Inferior parietal cortex (tissue), 1 donor: ENCODE measurements at regions not wholly inside any gene's neighbourhood (a gene's known extent, or its start where the extent isn't known, plus 50 kb on each side); places are given as distances from the start of the nearest gene placed in this dataset.

ENCODE experiments used
- DNase-seq: peaks from one replicate; pipeline ENCODE4 v3.0.0-alpha.2; 2016; ENCODE audit errors: extremely low spot score

DNA sequence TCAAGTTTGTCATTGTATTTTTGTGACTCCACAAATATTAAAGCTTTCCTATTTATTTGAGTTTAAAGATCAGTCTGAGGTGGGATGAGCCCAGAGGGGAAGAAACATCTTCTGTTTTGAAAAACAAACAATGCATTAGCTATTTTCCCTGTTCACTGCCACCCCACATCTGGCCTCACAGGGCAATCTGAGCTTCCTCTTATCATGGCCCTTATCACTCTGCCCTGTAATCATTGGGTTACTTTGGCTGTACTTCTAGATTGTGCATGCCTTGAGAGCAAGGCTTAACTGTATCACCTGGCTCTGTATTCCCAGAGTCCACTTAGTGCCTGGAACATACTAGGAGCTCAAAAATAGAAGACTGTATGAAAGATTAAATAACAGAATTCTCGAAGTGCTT lies 241.6 kb upstream of the NT5C1B start:
- DNase-seq = no peak

DNA sequence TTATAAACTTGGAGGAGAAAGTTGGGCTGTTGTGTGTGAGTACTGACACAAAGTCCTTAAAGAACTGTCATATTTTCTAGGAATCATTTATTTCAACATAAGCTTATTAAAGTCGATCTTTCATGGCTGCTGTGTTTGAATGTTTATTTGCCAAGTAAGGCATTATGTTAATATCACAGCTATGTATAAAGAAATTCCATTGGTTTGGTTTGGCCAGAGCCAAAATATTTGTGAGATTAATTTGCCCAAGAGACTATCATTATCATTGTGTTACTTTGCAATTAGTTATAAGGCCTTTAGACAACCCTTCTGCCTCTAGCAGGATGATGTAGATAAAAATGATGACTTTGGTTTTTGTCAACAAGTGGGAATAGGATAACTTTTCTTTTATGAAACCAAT lies 240.6 kb upstream of the NT5C1B start:
- DNase-seq = no peak

DNA sequence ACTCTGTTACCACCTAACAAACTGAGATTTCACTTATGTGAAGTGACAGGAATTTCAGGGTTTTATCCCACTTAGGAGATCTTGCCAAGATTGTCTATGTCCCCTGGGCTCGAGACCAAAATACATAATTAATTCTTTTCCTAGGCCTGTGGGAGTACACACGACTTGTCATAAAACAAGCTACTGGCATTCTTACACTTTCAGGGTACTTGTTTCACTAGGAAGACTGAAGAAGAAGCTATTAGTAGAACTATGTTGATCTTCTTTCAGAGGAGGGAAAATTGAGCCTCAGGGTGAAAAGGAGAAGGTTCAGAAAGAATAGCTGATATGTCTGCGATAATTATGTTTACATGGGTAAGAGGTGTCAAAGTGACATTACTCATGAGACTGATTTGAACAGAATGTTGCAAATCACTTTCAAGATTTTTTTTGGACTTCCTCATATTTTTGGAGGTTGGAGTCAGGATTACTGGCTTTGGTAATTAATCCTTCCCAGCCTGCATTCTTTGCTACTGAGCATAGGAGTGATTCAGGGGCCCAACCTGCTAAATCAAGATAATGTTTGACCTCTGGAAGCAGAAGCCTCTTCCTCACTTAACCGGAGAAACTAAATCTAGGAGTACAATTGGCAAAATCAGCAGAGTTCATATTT lies 240.0 kb upstream of the NT5C1B start:
- no peak for DNase-seq

DNA sequence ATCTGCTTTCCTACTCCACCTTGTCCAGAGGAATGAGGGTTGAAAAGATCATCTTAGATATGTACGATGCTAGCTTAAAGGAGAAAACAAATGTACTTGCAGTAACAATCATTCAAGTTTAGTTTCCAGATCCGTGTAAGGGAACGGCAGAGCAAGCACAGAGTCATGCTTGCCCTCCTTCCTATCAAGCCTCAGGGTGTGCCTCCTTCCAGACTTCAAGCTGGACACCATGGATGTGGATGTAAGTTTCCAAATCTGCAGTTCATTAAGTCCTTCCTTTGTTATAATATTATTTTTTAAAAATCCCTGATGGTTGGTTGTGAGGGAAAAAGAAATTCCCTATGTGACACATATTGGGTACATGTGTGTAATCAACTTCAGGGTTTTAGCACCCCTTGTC lies 238.9 kb upstream of the NT5C1B start:
- no peak for DNase-seq

DNA sequence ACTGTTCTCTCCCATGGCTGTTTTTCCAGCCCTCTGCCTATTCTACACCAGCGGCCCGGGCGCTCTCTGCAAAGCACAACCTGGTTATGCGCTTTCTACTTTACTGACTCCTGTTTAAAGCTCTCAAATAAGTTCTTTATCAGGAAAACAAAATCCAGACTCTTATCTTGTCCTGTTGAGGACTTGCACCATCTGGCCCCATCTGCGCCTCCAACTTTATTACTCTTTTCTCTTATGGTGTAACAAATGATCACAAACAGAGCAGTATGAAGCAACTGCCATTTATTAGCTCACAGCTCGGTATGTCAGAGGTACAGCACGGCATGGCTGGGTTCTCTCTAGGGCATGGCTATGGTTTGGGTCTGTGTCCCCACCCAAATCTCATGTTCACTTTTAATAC lies 236.5 kb upstream of the NT5C1B start:
- no peak for DNase-seq

DNA sequence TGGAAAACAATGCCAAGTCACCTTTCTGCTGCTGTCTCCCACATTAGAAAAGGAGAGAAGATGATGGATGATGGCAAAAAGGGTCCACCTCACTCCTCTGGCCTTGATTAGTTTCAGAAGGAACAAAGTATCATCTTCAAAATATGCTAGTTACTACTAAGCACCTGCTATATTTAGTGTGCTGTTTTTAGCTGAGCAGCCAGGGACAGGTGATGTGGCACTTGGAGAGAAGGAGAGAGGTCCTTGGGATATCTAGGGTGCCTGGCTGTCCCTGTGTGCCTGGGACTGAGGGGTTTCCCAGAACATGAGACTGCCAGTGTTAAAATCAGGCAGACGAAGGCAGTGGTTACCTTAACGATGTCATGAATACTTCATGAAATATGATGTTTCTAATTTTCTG lies 235.5 kb upstream of the NT5C1B start:
- no peak for DNase-seq

DNA sequence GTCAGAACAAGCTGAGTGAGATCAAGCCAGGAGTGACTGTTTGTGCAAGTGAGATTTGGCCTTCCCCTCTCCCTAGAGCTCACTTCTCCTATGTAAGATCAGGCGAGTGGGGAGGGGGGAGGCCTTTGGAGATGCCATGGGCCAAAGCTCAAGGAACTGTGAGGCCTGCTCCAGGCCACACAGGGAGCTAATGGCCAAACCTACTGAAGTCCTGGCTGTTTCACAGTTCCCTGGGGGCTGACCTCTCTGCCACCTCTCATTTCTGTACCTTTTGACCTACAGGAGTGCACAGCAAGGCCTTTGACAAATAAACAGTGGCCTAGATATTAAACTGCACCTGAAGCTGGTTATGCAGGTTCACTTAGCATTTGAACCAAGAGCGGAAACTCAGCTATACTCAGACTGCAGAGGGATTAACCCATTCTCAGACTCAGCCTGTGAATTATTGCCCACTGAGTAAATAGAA lies 235.0 kb upstream of the NT5C1B start:
- DNase-seq = no peak

DNA sequence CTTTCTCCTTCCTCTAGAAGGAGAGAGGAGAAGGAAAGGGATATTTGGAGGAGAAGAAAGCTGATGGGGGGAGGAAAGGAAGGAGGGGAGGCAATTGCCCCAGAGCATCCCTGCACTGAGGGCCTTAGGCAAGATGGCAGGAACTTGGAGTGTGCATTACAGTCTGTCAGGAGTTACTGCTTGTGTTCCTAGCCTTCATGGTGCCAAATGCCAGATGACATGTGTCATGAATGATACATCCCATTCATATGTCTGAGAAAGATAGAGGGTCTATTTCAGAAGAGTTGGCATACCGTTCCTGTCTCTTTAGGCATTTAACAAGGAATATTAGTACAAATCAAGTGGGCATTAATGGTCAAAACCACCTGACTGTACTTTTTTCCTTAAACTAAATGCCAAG lies 232.1 kb upstream of the NT5C1B start:
- DNase-seq = no peak

DNA sequence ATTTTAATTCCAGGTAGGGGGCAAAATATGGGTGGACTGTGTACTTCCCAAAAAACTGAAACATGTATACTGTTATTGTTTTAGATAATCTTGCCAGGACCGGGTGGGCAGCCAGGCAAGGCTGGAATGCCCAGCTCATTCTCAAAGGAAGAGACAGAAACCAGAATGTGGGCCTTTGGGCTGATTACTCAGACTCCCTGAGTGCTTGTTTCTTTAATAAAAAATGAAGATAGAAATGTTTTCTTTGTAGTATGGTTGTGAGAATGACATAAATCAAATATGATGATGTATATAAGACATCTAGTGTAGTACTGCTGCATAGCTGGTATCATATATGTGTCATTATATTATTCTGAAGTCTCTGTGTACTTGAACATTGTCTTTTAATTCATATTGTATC lies 231.6 kb upstream of the NT5C1B start:
- no peak for DNase-seq

DNA sequence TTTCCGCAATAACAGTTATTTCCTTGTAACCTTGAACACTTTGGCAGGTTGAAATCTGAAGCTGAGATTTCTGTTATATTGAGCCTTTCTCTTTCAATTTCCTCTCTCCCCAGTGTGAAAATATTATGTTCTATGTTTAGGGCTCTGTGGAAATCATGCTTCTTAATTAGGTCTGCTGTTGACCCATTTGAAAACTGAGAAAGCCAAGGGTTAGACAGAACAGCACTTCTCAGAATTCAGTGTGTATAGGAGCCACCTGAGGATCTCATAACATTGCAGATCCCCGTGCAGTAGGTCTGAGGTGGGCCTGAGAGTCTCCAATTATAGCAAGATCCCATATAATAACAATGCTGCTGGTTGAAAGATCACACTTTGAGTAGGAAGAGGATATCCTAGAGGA lies 230.2 kb upstream of the NT5C1B start:
- no peak for DNase-seq

DNA sequence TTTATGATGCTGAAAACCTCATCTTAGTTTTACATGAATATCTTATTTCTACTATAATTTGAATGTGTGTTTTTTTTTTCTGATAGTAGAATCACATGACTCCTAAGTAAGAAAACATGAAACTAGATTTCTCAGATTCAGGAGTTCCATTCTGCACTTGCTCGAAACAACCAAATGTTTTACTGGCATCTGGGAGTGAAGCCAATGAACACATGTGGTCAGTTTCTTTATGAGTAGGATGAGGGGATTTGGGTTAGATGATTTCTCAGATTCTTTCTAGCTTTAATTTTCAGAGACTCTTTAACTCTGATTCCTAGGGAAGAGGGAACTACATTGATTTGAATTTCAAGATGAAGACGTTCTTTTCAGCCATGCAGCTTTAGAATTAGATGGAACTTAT lies 225.0 kb upstream of the NT5C1B start:
- no peak for DNase-seq

DNA sequence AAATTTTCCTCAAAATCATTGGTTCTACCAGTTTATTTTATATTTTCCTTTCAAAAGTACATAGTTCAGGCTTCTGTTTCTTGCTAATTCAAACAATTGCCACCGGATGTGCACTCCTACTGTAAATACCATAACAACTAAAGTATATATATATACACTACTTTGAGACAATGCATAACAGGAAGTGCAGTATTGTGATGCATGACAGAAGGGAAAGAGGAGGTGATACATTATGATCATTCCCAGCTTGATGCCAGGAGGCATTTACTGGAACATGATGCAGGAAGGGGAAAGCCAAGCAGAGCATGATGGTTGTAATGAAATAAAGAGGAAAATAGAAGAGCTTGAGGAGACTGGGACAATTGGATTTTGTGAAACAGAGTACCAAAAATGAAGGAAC lies 215.2 kb upstream of the NT5C1B start:
- no peak for DNase-seq

DNA sequence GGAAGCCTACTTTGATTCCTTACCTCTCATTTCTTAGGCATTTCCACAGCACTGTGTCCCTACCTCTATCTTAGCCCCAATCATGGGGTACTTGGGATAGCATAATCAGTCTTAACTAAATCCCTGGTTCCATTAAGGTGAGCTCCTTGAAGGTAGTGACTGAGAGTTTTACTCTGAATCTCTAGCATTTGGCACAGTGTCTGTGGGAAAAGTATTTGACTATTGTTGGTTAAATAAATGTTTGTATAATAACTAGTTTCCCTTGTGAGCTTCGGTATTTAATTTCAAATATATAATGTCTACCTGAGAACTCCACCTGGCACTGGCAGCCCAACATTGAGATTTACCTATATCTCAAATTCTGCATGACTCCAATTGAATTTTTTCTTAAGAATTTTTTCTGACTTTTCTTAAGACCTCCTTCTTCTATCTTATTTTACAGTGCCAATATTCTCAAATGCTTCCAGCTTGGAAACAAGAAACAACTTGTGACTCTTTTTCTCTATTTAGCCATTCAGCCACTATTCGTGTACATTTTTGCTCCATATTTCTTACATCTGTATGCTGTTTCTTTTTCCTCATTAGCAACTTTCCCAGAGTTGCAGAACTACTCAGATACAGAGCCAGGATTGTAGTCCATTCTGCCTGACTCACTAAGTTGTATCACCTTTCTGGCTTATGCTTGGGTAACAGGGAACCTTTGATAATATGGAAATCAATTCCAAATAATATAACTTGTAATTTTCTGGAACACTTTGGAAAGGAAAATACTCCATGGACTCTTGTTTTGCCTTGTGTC lies 214.0 kb upstream of the NT5C1B start:
- no peak for DNase-seq

DNA sequence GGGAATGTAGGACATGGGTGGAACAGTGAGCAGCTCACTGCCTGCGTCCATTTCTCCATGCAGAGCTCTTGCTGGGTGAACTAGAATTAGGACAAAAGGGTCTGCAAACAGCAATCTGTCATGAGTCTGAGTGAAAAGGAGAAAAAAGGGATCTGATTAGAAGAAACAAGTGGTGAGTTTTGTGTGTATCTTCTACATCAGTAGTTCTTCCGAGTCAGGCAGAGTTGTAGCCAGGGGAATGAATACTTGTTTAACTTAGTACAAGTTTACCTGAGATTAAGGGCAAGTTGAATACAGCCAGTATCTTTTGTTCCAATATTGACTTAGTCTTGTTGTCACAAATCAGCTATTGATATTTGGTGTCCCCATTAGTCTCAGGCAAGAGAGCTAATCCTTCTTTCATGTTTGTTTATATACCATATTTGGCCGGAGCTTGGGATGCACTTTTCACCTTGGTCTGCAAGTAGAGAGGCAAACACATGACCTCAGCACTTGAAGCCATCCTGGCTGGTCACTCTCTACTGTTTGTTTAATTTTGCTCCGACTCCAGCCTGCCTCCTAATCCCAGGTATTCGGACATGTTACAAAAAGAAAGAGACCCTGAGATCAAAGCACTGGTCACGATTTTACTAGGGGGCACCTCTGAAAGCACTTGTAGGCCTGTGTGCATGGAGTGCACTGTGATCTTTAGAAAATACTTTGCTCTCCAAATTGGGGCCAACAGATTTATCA lies 211.0 kb upstream of the NT5C1B start:
- no peak for DNase-seq

DNA sequence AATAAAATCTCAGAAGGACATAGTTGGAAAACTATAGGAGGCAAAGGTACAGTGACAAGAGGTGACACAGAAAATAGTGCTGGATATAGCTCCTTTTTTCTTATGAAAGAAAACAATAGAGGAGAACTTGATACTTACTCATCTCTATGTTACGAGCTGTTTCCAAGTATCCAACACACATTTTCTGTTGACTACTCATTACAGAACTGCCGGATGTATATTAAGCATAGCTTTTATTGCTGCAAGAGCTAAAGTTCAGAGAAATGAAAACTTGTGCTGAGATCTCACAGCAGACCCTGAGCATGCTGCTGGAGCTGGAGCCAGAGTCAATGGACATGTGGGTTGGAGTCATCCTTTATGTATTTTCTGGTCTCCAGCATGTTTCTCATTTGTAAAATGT lies 210.0 kb upstream of the NT5C1B start:
- no peak for DNase-seq

DNA sequence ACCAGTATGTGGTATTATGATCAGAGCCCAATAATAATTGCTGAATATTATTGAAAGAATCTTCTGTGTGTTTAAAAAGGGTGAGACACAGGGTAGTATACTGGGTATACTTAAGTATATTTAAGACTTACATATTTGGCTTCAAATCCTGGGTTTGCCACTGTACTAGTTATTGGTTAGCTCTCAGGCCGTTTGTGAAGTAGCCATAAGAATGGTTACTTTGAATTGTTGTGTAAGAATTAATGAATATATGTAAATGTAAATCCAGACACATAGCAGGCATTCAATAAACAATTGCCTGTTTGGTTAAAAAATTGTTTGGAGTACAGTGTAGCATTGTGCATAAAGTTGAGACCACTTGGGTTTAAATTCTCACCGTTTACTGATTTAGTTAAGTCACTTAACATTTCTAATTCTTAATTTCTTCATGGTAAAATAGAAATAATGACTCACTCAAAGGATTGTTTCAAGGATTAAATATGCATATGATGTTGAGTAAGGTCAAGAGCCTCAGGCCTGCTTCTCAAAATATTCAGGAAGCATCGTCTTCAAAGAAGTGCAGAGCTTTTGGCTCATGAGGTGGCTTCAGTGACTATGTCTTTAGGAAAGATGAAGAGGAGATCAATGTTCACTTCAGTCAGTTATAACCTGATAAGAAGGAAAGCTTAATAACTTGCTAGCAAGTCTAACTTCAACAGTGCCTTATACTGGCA lies 207.9 kb upstream of the NT5C1B start:
- no peak for DNase-seq

DNA sequence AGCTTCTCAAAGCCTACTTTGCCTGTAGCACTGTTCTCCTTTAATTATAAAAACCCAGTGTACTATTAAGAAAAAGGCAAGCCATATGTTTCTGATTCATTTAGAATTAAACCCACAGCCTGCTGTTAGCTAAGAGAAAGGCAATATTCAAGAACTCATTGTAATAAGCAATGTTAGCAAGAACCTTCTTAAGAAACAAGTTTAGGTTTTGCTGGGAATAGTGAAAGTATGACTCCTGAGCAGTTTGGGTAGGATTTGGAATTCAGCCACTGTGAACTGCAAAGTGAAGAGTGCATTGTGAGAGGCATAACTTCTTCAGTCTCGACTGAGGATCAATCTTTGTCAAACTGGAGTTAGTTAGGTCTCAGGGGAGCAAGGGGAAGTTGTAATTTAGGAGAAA lies 206.5 kb upstream of the NT5C1B start:
- DNase-seq = no peak

DNA sequence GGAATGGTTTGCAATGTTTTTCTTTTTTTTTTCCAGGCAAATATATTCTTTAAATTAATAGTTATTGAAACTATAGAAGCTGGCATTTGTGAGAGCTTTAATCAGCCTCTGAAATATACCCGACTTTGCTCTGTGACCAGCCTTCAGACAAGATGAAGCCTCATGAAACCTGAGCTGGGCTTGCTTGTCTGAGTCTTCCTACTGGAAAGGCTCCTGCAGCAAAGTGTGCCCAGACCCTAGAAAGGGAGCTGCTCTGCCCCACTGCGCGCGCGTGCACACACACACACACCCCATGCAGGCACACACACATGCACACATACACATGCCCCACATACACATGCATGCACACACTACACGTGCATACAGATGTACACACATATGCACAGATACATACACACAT lies 203.3 kb upstream of the NT5C1B start:
- DNase-seq = no peak

DNA sequence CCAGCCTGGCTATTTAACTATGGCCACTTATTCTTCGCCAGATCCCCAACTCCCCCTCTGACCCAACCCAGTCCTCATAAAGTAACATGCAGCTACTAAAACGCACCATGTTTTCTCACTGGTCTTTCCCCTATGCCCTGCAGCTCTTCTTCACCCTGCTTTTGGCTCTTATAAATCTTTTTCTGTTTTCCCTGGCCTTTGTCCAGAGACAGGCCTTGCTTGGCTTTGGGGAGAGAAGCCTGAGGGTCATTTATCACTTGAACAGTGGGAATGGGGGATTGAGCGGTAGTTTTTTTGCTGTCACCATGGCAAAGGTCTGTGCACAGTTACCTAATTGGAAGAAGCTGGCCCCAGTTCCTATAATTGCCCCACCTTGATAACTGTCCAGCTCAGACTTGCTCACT lies 202.9 kb upstream of the NT5C1B start:
- DNase-seq = no peak

DNA sequence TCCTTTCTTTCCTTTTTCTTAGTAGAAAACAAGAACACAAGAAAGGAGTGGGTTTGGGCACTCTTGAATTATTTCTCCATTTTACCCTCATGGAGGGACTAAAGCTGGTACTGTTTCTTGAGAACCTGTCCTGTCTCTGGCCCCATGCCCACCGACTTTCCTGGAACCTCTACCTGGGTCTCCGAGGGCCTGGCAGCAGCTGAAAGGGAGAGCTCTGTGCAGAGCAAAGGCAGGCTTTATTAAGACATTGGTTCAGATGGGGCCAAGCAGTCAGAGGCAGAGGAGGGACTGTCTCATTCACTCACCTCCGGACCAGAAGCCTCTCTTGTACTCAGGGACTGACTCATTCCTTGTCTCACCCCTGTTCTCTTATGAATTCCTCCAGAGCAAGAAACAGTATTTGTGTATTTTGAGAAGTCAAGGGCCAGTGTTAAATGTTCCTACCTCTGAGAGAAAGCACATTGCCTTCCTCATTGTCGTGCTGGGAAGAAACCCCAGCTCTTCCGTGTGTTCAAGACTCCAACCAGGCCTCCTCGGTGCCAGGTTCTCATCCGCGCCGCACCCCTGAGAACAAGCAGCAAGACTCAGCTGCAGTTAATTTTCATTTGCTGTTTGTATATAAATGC lies 201.9 kb upstream of the NT5C1B start:
- no peak for DNase-seq

DNA sequence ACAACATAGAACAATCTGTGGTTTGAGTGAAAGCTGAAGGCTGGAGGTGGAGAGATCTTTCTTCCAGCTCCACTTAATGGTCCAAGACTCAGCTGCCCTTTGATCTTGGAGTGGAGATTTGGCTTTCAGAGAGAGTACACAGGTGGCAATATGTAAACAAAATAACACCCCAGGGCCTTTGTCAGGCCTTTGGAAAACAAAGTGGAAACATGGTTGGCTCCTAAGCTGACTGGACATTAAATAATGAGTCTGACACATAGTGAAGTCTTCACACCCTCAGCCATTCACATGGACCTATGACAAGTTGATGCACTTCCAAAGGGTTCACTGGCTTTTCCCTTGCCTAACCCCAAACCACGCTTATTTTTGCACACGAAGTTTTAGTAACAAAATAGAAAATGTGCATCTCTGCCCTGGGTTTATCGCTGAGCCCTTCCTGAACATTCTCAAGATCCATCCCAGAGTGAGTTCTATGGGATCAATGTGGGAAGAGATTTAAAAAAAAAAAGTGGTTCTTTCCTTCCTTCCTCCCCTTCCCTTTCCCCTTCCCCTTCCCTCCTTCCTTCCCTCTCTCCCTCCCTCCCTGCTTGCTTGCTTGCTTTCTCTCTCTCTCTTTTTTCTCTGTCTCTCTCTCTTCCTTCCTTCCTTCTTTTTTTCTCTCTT lies 201.3 kb upstream of the NT5C1B start:
- DNase-seq = no peak
